GM15510 (cell line): ENCODE measurements at regions not wholly inside any gene's neighbourhood (a gene's known extent, or its start where the extent isn't known, plus 50 kb on each side); places are given as distances from the start of the nearest gene placed in this dataset.

Experiments
- POLR2A ChIP-seq: IDR thresholded peaks from 3 replicates; pipeline ENCODE4 v1.6.1; 2011; ENCODE audit warnings: borderline replicate concordance; ENCODE audit not compliant: insufficient read length; ENCODE audit errors: extremely low read depth

DNA sequence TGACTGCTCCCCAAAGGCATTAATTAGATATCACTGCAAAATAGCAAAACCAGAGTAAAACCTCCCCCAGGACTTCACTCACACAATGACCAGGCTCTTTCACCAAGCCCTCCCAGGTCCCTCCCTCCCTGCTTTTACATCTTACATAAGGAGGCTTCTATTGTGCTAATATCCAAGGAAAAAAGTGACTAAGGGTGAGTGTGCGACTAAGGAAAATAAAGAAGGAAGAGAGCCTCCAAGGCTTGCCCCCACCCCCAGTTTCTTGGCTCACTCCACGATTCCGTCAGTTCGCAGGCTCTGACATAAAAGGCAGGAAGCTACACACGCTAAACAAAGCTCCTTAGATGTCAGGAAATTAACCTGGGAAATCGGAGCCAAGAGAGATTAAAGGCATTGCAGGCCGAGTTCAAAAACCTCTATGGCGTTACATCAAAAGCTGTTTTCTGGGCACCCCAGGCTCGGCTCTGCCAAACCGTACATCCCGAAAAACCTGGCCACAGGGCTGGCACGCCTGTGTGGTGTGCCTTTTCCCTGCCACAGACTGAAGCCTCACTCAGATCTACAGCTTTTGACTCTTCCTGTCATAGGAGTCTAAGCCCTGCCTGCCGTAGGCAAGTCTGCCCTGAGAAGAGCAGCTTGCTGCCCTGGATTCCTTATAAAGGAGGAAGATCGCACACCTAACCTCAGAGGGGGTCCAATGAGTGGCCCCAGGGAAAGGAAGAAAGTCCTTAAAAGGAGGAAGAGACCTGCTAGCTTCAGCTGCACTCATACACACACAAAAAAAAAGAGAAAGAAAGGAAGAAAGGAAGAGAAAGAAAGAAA, 67.0 kb upstream of the SERP2 start:
- no peak for TF ChIP-seq POLR2A

DNA sequence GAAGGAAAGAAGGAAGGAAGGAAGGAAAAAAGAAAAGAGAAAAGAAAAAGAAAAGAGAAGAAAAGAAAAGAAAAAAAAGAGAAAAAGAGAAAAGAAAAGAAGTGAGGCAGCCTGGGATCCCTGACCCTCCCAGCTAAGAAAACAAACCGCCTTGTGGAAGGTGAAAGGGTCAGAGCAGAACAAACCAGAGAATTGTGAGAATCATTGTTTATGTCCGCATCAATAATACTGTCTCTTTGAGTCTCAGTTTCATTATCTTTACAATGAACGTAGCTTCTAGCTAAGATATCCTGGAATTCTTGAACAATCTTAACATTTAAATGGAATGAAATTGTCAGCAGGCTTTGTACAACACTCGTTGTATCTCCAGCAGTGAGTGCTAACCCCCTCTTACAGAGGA, 66.4 kb upstream of the SERP2 start:
- TF ChIP-seq POLR2A: no peak

DNA sequence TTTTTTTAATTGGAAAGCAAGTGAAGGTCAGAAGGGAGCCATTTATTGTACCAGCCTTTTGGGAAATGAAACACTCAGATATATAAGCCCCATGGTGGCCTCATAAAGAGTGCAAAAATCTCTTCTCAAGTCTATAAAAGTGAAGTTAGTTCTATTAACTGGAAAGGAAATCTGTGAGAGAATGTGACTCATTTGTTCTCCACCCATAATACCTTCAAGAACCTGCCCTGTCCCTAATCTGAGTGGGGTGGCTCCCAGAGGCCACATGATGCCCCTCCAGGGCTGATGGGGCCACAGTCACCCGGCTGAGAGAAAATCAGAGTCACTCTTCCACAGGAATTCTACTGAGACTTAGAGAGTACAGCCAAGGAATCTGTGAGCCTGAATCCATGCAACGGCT, 65.8 kb upstream of the SERP2 start:
- no peak for TF ChIP-seq POLR2A

DNA sequence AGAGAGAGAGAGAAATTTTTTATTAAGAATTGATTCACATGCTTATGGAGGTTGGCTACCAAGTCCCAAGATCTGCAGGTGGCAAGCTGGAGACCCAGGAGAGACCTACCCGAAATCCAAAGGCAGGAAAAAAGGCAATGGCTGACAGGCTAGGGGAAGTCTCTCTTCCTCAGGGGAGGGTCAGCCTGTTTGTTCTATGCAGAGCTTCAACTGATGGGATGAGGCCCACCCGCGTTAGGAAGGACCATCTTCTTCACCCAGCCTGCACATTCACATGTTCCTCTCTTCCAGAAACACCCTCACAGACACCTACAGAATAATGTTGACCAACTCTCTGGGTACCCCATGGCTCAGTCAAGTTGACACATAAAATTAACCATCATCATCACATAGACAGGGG, 65.3 kb upstream of the SERP2 start:
- no peak for TF ChIP-seq POLR2A

DNA sequence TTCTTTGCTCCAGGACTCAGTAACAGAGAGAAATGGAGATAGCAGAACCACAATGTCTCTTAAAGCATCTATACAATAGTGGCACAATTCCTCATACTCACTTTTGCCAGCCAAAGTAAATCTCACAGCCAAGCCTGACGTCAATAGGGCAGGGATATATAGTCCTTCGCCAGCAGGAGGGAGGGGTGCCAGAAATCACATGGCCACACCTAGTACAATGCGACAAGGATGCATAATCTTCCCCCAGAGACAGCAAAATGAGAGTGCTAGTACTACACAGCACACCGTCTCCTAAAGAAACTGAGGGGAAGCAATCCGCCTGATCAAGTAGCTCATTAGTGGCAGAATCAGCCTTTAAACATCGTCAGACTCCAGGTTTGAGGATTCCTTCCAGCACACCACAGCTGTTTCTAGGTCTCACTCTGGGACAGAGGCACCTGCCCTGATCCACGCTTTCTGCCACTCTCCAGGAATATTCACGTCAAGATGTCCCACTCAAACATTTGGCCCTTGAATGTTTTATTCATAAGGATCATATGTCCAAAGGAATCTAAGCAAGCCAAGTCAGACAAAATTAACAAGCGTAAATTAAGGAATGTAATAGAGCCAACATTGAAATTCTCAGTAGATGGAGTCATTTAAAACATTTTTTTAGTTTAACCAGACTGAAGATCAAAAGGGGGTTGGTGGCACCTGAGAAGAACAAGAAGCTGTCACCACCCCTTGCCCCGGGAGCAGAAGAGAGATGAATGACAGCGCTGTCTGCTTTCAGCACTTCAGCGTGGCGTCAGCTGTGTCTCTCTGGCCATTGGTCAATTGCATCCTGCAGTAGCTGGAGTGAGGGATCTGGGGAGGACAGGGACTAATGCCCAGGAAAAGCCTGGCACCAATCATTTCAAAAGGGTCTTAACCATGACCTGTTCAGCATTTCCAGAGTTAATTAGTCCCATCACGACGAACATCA, 63.5 kb upstream of the SERP2 start:
- TF ChIP-seq POLR2A: no peak

DNA sequence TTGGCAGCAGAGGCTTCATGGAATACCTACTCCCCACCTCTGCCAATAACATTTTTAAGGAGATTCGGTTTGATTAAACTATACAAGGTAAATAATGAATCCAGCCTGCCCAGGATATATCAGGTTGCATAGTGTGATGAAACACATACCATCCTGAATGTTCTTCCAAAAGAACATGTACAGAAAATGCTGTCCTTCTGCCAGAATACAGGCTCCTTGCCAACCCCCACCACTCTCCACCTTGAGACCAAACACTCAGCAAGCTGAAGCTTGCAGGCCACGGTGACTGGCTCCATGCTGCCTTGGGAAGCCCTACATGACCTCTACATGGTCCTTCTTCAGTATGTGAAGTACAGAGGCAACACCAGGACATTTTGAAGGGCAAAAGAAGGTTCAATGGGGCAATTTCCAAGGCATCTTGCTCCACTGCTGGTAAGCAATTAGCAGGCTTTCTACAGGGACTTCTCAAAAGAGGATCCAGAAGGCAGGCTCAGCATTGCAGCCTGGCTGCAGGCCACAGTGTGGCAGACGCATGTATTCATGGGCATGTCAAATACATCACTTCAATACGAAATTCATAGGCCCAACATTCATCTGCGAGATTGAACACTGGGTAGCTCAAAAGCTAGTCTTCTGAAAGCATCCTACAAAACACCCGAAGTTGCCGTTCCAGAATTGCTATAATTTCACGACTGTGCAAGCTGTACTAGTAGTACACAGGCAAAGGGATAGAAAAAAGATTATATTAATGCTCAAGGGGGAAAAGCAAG, 62.4 kb upstream of the SERP2 start:
- TF ChIP-seq POLR2A: no peak

DNA sequence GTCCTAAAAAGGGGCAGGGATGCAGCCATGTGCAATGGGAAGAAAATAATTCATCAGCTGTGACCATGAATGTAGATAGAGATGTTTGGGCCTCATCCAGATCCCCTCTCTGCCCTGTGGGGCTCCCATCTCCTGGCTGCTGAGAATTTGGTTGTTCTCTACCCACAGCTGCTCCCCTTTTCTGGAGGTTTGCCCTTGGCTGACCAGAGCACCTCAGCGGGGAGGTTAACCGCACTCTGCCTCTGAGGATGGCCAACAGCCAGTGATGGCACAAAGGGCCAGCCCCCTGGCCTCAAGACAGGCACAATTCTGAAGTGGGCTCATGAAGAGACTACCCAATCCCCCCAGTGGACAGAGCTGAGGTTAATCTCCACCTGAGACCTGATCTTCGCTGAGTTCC, 61.5 kb upstream of the SERP2 start:
- TF ChIP-seq POLR2A: no peak

DNA sequence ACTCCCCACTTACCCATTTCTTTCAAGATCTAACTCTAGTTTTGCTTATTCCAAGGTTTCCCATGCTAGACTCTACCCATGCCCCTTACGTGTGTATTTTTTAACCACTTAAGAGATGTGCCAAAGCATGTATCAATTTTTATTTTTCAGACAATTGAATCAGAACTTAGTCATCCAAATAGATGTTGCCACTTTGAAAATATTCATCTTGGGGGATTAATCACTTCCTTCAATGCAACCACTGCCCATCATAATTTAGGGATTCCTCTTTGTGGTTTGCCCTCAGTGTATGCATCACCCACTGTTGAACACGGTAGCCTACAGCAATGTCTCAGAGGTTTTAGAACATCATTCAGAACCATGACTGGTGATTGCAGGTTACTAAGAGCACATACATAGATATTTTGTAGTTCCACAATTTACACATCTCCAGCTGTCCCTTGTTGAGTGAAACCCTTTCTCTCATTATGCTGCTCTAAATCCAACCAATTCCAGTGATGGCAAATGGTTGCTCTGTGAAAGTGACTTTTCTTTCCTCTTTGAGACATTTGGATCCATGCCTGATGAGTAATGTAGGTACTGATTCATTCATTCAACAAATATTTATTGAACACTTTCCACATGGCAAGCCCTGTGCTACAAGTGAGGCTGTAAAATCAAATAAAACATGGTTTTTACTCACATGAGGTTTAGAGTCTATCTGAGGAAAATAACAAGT, 60.6 kb upstream of the SERP2 start:
- TF ChIP-seq POLR2A: no peak

DNA sequence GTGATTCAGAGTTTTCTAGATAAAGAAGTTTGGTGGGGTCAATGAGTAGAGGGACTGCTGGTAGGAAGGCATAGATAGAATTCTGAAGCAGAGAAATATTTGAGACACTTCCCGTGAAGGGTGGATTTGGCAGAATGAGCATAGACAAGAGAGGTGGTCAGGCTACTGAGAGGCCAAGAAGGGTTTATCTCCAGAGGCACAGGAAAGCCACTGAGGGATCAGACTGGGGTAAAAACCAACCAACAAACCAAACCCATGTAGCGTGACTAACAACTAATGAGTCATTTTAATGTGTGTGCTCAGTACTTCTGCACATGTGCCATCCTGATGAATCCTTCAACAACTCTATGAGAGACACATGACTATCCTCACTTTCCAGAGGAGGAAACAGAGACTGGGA, 60.0 kb upstream of the SERP2 start:
- no peak for TF ChIP-seq POLR2A

DNA sequence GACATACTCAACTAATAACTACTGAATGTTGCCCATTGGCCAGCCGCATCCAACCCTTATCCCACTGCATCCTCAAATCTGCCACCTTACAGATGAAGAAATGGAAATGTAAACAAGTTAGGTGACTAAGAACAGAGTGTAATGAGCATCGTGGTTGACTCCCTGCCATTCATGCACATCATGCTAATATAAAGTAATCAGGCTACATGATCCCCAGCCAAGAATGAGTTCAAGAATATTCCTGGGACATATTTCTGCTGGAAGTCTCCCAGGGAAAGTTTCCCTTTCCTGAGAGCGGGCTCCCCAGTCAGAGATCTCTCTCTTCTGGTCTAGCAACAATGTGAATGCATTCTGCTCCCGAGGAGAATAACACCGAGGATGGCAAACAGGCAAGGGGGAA, 55.9 kb upstream of the SERP2 start:
- TF ChIP-seq POLR2A: no peak

DNA sequence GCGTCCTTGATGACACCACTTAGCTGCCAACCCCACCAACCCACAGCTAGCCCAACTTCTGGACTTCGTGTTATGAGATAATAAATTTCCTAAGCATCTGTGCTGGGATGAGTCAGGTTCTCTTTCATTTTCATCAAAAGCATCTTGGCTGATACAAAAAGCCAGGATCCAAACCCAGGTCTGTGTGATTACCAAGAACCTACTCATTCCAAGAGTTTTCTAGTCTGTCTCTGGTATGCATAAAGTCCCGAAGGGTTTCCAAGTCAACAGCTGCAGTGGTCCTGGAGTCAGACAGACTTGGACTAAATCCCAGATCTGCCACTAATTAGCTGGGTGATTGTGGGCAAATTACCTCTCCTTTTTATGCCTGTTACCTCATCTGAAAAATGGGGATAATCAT, 55.5 kb upstream of the SERP2 start:
- no peak for TF ChIP-seq POLR2A

DNA sequence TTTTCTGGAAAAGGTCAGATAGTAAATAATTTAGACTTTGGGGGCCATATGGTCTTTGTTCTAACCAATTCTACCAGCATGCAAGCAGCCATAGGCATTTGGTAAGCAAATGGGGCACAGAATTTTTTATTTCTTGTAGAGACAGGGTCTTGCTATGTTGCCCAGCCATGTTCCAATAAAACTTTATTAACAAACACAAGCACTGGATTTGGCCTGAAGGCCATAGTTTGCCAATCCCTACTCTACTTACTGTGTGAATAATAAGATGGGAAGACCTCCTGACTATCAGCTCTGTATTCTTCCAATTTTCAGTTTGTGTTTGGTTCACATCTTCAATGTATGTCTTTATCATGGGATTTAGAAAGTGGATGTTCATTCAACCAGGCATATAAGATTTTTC, 53.0 kb upstream of the SERP2 start:
- TF ChIP-seq POLR2A: no peak

DNA sequence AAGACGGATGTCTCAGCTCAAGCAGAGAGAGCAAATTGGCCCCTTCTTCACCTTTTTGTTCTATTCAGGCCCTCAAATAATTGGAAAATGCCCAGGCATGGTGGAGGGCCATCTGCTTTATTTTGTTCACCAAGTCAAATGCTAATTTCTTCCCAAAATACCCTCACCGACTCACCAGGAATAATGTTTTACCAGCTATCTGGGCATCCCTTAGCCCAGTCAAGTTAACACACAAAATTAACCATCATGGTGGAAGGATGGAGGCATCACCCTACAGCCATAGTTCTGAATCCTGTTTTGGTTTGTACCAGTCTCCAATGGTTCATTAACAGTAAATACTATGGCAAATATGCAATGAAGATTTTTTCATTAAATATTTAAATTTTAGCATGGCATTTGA, 51.7 kb upstream of the SERP2 start:
- no peak for TF ChIP-seq POLR2A

DNA sequence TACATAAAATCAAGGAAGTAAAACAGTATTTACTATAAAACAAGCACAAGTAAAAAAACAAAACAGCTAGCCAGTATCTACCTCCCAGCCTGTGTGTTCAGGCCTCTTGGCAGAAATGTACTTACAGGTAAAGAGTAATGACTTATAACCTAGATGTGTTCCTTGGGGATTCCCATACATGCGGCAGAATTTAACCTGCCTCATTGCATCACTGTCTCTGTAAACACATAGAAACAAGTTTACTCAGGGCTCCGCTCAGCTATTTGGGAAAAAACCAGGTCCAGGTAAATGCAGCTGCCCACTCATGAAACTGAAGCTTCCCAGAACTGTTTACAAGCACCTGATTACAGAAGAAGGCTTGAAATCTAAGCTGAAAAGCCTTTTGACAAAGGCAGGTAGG, 50.7 kb upstream of the SERP2 start:
- TF ChIP-seq POLR2A: no peak
